HCT116 (cell line): ENCODE measurements at regions not wholly inside any gene's neighbourhood (a gene's known extent, or its start where the extent isn't known, plus 50 kb on each side); places are given as distances from the start of the nearest gene placed in this dataset.

ENCODE experiments used
- ATAC-seq: fragments of 200-7000 bp; cut with Tn5 transposase; 2 replicates; pipeline ENCODE4 v1.9.1; 2020; ENCODE audit warnings: mild to moderate bottlenecking, moderate library complexity
- BruUV-seq: library from RNA; stranded (reverse); fragments of 400-500 nt; replicated peaks from 2 replicates; lab custom pipeline; 2021; lab: Mats Ljungman, UMichigan
- CTCF ChIA-PET: fragments of 300-600 bp; sonication (Branson Sonifier 250); formaldehyde crosslinking; loops from one replicate; lab custom pipeline; 2021; ENCODE audit warnings: antibody characterized with exemption; lab: Charles Lee
- POLR2A ChIA-PET: fragments of 300-600, 350-600 bp; sonication (Branson Sonifier 250); formaldehyde crosslinking; loops from one replicate; lab custom pipeline; 2021; ENCODE audit warnings: antibody characterized with exemption; lab: Charles Lee
- RAD21 ChIA-PET, 2 experiments: fragments of 300-600 bp; sonication (Branson Sonifier 250); formaldehyde crosslinking; loops; one replicate each; lab custom pipeline; 2023; ENCODE audit warnings: low total read pairs in 2 of 2; ENCODE audit not compliant: uncharacterized antibody in 2 of 2, unreplicated experiment in 2 of 2, low non-redundant PET in 1 of 2; lab: Charles Lee
- DNase-seq: peaks from one replicate; pipeline ENCODE4 v3.0.0-alpha.2; 2010; ENCODE audit warnings: low read depth, low spot score
- H2AFZ ChIP-seq: fragments of 200-600 bp; shearing (Covaris generic), sonication (generic); 2 replicates; pipeline ENCODE4 v1.6.1; 2017; ENCODE audit warnings: low read depth, mixed run types, mixed read lengths, antibody characterized with exemption, low read length; ENCODE audit not compliant: poor library complexity, severe bottlenecking
- H3K27ac ChIP-seq: 2 replicates; pipeline ENCODE4 v1.5.1; 2012; ENCODE audit warnings: low read depth, low read length
- H3K27me3 ChIP-seq: fragments of 200-600 bp; sonication (generic); 2 replicates; pipeline ENCODE4 v1.6.1; 2016; ENCODE audit warnings: mixed run types, low read length, mixed read lengths; ENCODE audit not compliant: insufficient read depth
- H3K36me3 ChIP-seq, 2 experiments: fragments of 200-500 bp in 1 of 2; fragments of 200-600 bp in 1 of 2; sonication (Bioruptor generic) in 1 of 2; sonication (generic) in 1 of 2; 2 replicates each; pipeline versions ENCODE4 v1.5.1 to v1.6.1; 2014 to 2016; ENCODE audit warnings: low read length in 2 of 2, inconsistent platforms in 1 of 2, mixed read lengths in 1 of 2, mixed run types in 1 of 2; ENCODE audit not compliant: insufficient read depth in 2 of 2, control insufficient read depth in 1 of 2
- H3K4me1 ChIP-seq, 2 experiments: fragments of 200-600 bp in 1 of 2; sonication (generic) in 1 of 2; 2 replicates each; pipeline versions ENCODE4 v1.5.1 to v1.6.1; 2012 to 2017; ENCODE audit warnings: low read length in 2 of 2, inconsistent platforms in 1 of 2, mild to moderate bottlenecking in 1 of 2, mixed read lengths in 1 of 2, mixed run types in 1 of 2, moderate library complexity in 1 of 2; ENCODE audit not compliant: insufficient read depth in 2 of 2, control insufficient read depth in 1 of 2
- H3K4me2 ChIP-seq: fragments of 200-600 bp; sonication (generic); 2 replicates; pipeline ENCODE4 v1.6.1; 2017; ENCODE audit warnings: mixed run types, low read length, mixed read lengths
- H3K4me3 ChIP-seq, 2 experiments: fragments of 200-600 bp in 1 of 2; sonication (generic) in 1 of 2; replicated peaks in 1 of 2; 2 replicates each; pipeline ENCODE4 v1.5.1; 2011 to 2016; ENCODE audit warnings: low read length in 2 of 2, control low read depth in 1 of 2, low read depth in 1 of 2, mild to moderate bottlenecking in 1 of 2, mixed read lengths in 1 of 2, mixed run types in 1 of 2
- H3K79me2 ChIP-seq: fragments of 200-600 bp; sonication (generic); 2 replicates; pipeline ENCODE4 v1.6.1; 2017; ENCODE audit warnings: mild to moderate bottlenecking, mixed run types, low read length, moderate library complexity, mixed read lengths; ENCODE audit not compliant: insufficient read depth
- H3K9ac ChIP-seq: fragments of 200-600 bp; sonication (generic); 2 replicates; pipeline ENCODE4 v1.6.1; 2016; ENCODE audit warnings: low read length, mixed read lengths
- H3K9me2 ChIP-seq: fragments of 200-600 bp; sonication (generic), shearing (Covaris generic); 2 replicates; pipeline ENCODE4 v1.6.1; 2017; ENCODE audit warnings: mixed run types, mild to moderate bottlenecking, moderate library complexity; ENCODE audit not compliant: insufficient read depth
- H3K9me3 ChIP-seq, 2 experiments: fragments of 200-500 bp in 1 of 2; fragments of 200-600 bp in 1 of 2; sonication (Bioruptor generic) in 1 of 2; sonication (generic) in 1 of 2; 2 replicates each; pipeline ENCODE4 v1.6.1; 2014 to 2017; ENCODE audit warnings: low read length in 2 of 2, mixed read lengths in 2 of 2, inconsistent platforms in 1 of 2, low read depth in 1 of 2, mild to moderate bottlenecking in 1 of 2, mixed run types in 1 of 2, moderate library complexity in 1 of 2; ENCODE audit not compliant: control insufficient read depth in 1 of 2, insufficient read depth in 1 of 2
- H4K20me1 ChIP-seq: fragments of 200-600 bp; sonication (generic), shearing (Covaris generic); 2 replicates; pipeline ENCODE4 v1.6.1; 2017; ENCODE audit warnings: mixed run types, mild to moderate bottlenecking, moderate library complexity; ENCODE audit not compliant: insufficient read depth
- EGR1 ChIP-seq: IDR thresholded peaks from 2 replicates; pipeline ENCODE4 v1.6.1; 2012; ENCODE audit warnings: low read depth
- EZH2 ChIP-seq: fragments of 200-600 bp; sonication (generic); IDR thresholded peaks from 2 replicates; pipeline ENCODE4 v1.6.1; 2017; ENCODE audit warnings: antibody characterized with exemption, mixed run types
- EZH2phosphoT487 ChIP-seq: fragments of 200-600 bp; IDR thresholded peaks from 2 replicates; pipeline ENCODE4 v1.6.1; 2018; ENCODE audit warnings: antibody characterized with exemption, borderline replicate concordance
- FOSL1 ChIP-seq: IDR thresholded peaks from 2 replicates; pipeline ENCODE4 v1.6.1; 2012; ENCODE audit warnings: low read depth
- POLR2A ChIP-seq: IDR thresholded peaks from 2 replicates; pipeline ENCODE4 v1.7.0; 2011; ENCODE audit warnings: borderline replicate concordance; ENCODE audit not compliant: insufficient read depth, insufficient read length; ENCODE audit errors: extremely low read depth
- POLR2AphosphoS5 ChIP-seq: IDR thresholded peaks from 2 replicates; pipeline ENCODE4 v1.6.1; 2011; ENCODE audit warnings: mild to moderate bottlenecking, low read depth, low read length, moderate library complexity
- RAD21 ChIP-seq: IDR thresholded peaks from 2 replicates; pipeline ENCODE4 v1.6.1; 2012; ENCODE audit warnings: low read depth, mild to moderate bottlenecking
- SIN3A ChIP-seq: IDR thresholded peaks from 2 replicates; pipeline ENCODE4 v1.6.1; 2012; ENCODE audit warnings: low read depth
- SRF ChIP-seq: IDR thresholded peaks from 2 replicates; pipeline ENCODE4 v1.6.1; 2012; ENCODE audit warnings: low read depth
- intact Hi-C: fragments of 100-400 bp; cut with micrococcal nuclease; formaldehyde crosslinking; loops from 2 replicates; pipeline ENCODE4 v1.10.0; 2022

GRCh38 chr13:33519561-33520467 lies 234.3 kb upstream of the STARD13 start:
- intact Hi-C loops = no loop called here
- Histone ChIP-seq H3K79me2 (no peaks in the 10 kb centered on the region), H3K9ac (no peak overlapping the region), H3K27ac (no peak overlapping the region), H3K4me1 (no peaks in the 10 kb centered on the region), H3K4me3 (no peak overlapping the region)
- no peak for ATAC-seq
- no TSS peak for BruUV-seq
- RAD21 ChIA-PET = no interaction called here
- POLR2A ChIA-PET = no interaction called here
- TF ChIP-seq EZH2 (no peak), EGR1 (no peak), EZH2phosphoT487 (no peak), SIN3A (no peak), POLR2AphosphoS5 (no peak), SRF (no peak)
- TF ChIP-seq, all 23 proteins: peak for 0
- Histone ChIP-seq H3K27me3 (no peaks in the 10 kb centered on the region), H2AFZ (no peak overlapping the region), H3K9me3 (no peaks in the 10 kb centered on the region), H4K20me1 (no peaks in the 10 kb centered on the region), H3K4me2 (no peak overlapping the region), H3K36me3 (no peaks in the 10 kb centered on the region), H3K9me2 (no peaks in the 10 kb centered on the region)
- CTCF ChIA-PET = no interaction called here
- DNase-seq = no peak

GRCh38 chr13:33520468-33520839 lies 234.9 kb upstream of the STARD13 start:
- Histone ChIP-seq H3K4me1 (no peaks in the 10 kb centered on the region), H3K27me3 (no peaks in the 10 kb centered on the region), H3K27ac (no peak overlapping the region), H3K4me3 (no peak overlapping the region), H3K9me2 (no peaks in the 10 kb centered on the region), H3K9me3 (no peaks in the 10 kb centered on the region), H4K20me1 (no peaks in the 10 kb centered on the region), H3K36me3 (no peaks in the 10 kb centered on the region), H2AFZ (no peak overlapping the region), H3K79me2 (no peaks in the 10 kb centered on the region), H3K4me2 (no peak overlapping the region)
- intact Hi-C loops = no loop called here
- ChIA-PET POLR2A (no interaction called here), CTCF (no interaction called here)
- no peak for ATAC-seq
- no peak for TF ChIP-seq FOSL1
- no peak for TF ChIP-seq POLR2A
- no peak for TF ChIP-seq SIN3A
- TF ChIP-seq RAD21 = no peak
- TF ChIP-seq, all 23 proteins: peak for 0
- no TSS peak for BruUV-seq
- RAD21 ChIA-PET = no interaction called here
- H3K9ac ChIP-seq = no peak overlapping the region
- DNase-seq = no peak
